Liver (tissue), 8 donors: ENCODE measurements at regions not wholly inside any gene's neighbourhood (a gene's known extent, or its start where the extent isn't known, plus 50 kb on each side); places are given as distances from the start of the nearest gene placed in this dataset.

Source experiments
- DNase-seq: peaks from one replicate; pipeline ENCODE4 v3.0.0-alpha.2; 2017; ENCODE audit warnings: low spot score
- H3K27ac ChIP-seq, 2 donors: one replicate each; pipeline ENCODE4 v1.7.0; 2013; ENCODE audit warnings: inconsistent platforms in 2 of 2, low read length in 2 of 2, control low read depth in 1 of 2, low read depth in 1 of 2, mild to moderate bottlenecking in 1 of 2
- H3K27me3 ChIP-seq, 4 donors: one replicate each; pipeline versions ENCODE4 v1.6.1 to v1.7.0; 2013; ENCODE audit warnings: low read length in 3 of 4, inconsistent platforms in 1 of 4, mild to moderate bottlenecking in 1 of 4, moderate library complexity in 1 of 4; ENCODE audit not compliant: control insufficient read depth in 4 of 4, insufficient read depth in 4 of 4
- H3K36me3 ChIP-seq, 4 donors: one replicate each; pipeline versions ENCODE4 v1.6.1 to v1.7.0; 2013; ENCODE audit warnings: low read length in 3 of 4, mild to moderate bottlenecking in 3 of 4, low read depth in 1 of 4, moderate library complexity in 1 of 4; ENCODE audit not compliant: control insufficient read depth in 4 of 4, insufficient read depth in 3 of 4
- H3K4me1 ChIP-seq, 4 donors: one replicate each; pipeline versions ENCODE4 v1.6.1 to v1.7.0; 2013; ENCODE audit warnings: low read length in 3 of 4, mild to moderate bottlenecking in 3 of 4, moderate library complexity in 1 of 4; ENCODE audit not compliant: control insufficient read depth in 4 of 4, insufficient read depth in 4 of 4
- H3K4me3 ChIP-seq, 3 donors: one replicate each; pipeline versions ENCODE4 v1.6.1 to v1.7.0; 2013; ENCODE audit warnings: low read length in 3 of 3, control low read depth in 1 of 3, low read depth in 1 of 3, mild to moderate bottlenecking in 1 of 3
- H3K9ac ChIP-seq, 2 donors: one replicate each; pipeline ENCODE4 v1.7.0; 2013; ENCODE audit warnings: low read length in 2 of 2, mild to moderate bottlenecking in 2 of 2, moderate library complexity in 2 of 2, control low read depth in 1 of 2, low read depth in 1 of 2
- H3K9me3 ChIP-seq, 4 donors: one replicate each; pipeline versions ENCODE4 v1.6.1 to v1.7.0; 2013; ENCODE audit warnings: low read length in 3 of 4; ENCODE audit not compliant: control insufficient read depth in 4 of 4
- ATF3 ChIP-seq: IDR thresholded peaks from 2 replicates; pipeline ENCODE4 v1.6.1; 2016; ENCODE audit warnings: antibody characterized with exemption
- CTCF ChIP-seq: fragments of 150-350 bp; IDR thresholded peaks from 2 replicates; pipeline ENCODE4 v1.5.1; 2017; ENCODE audit warnings: improper control_type of control experiment, low read depth, low read length; ENCODE audit not compliant: missing input control
- EGR1 ChIP-seq, 2 donors: IDR thresholded peaks; 2 replicates each; pipeline ENCODE4 v1.6.1; 2016 to 2018; ENCODE audit warnings: antibody characterized with exemption in 2 of 2, low read depth in 2 of 2
- FOXA1 ChIP-seq: IDR thresholded peaks from 2 replicates; pipeline ENCODE4 v1.6.1; 2016; ENCODE audit warnings: antibody characterized with exemption
- FOXA2 ChIP-seq: IDR thresholded peaks from 2 replicates; pipeline ENCODE4 v1.6.1; 2016; ENCODE audit warnings: antibody characterized with exemption
- GABPA ChIP-seq, 2 donors: IDR thresholded peaks in 1 of 2; conservative IDR thresholded peaks in 1 of 2; 2 replicates each; pipeline ENCODE4 v1.6.1; 2016; ENCODE audit warnings: antibody characterized with exemption in 2 of 2, mild to moderate bottlenecking in 1 of 2, moderate library complexity in 1 of 2
- HNF4A ChIP-seq, 2 donors: conservative IDR thresholded peaks; 2 replicates each; pipeline ENCODE4 v1.6.1; 2016; ENCODE audit warnings: antibody characterized with exemption in 2 of 2, mild to moderate bottlenecking in 2 of 2
- HNF4G ChIP-seq: IDR thresholded peaks from 2 replicates; pipeline ENCODE4 v1.6.1; 2016; ENCODE audit warnings: antibody characterized with exemption
- JUND ChIP-seq, 2 donors: IDR thresholded peaks; 2 replicates each; pipeline ENCODE4 v1.6.1; 2016; ENCODE audit warnings: antibody characterized with exemption in 2 of 2
- MAX ChIP-seq: IDR thresholded peaks from 2 replicates; pipeline ENCODE4 v1.6.1; 2016; ENCODE audit warnings: antibody characterized with exemption
- NR2F2 ChIP-seq: IDR thresholded peaks from 2 replicates; pipeline ENCODE4 v1.6.1; 2016; ENCODE audit warnings: antibody characterized with exemption
- RAD21 ChIP-seq, 2 donors: IDR thresholded peaks; 2 replicates each; pipeline ENCODE4 v1.6.1; 2016; ENCODE audit warnings: antibody characterized with exemption in 2 of 2, mild to moderate bottlenecking in 2 of 2
- REST ChIP-seq: IDR thresholded peaks from 2 replicates; pipeline ENCODE4 v1.6.1; 2016; ENCODE audit warnings: antibody characterized with exemption, mild to moderate bottlenecking
- RXRA ChIP-seq, 2 donors: IDR thresholded peaks; 2 replicates each; pipeline ENCODE4 v1.6.1; 2017 to 2018; ENCODE audit warnings: antibody characterized with exemption in 2 of 2, mild to moderate bottlenecking in 1 of 2
- SP1 ChIP-seq: IDR thresholded peaks from 2 replicates; pipeline ENCODE4 v1.6.1; 2018; ENCODE audit warnings: antibody characterized with exemption, mild to moderate bottlenecking
- TAF1 ChIP-seq: conservative IDR thresholded peaks from 2 replicates; pipeline ENCODE4 v1.6.1; 2016; ENCODE audit warnings: antibody characterized with exemption, mild to moderate bottlenecking
- YY1 ChIP-seq: IDR thresholded peaks from 2 replicates; pipeline ENCODE4 v1.6.1; 2016; ENCODE audit warnings: antibody characterized with exemption, mild to moderate bottlenecking
- ZBTB33 ChIP-seq: IDR thresholded peaks from 2 replicates; pipeline ENCODE4 v1.6.1; 2016; ENCODE audit warnings: antibody characterized with exemption
- WGBS: extraction: QIAGEN DNeasy Blood & Tissue Kit; methylation state at CpG from one replicate; pipeline ENCODE4 v1.1.7; 2013; 5-methylcytosine and 5-hydroxymethylcytosine counted together
- donor health status: healthy.
- donor health status: healthy.
- donor health status: healthy.
- donor health status: healthy.
- donor health status: healthy.

- H3K4me3 ChIP-seq, result no peak overlapping the region
- no peaks in the 10 kb centered on the region for H3K27me3 ChIP-seq
- 70% methylated on average over 2 of the region's 2 CpGs for WGBS
- no peak overlapping the region for H3K27ac ChIP-seq
- H3K36me3 ChIP-seq, result no peaks in the 10 kb centered on the region
- peaks cover 0 to 3% (median 0%) of the 10 kb centered on the region in 4 donors for H3K9me3 ChIP-seq
- H3K4me1 ChIP-seq, result no peaks in the 10 kb centered on the region
- TF ChIP-seq FOXA2, result no peak
- TF ChIP-seq YY1, result no peak
- no peak for TF ChIP-seq HNF4G
- no peak for TF ChIP-seq HNF4A (conservative IDR thresholded peaks at IDR 0.05)
- no peak for TF ChIP-seq MAX
- no peak for TF ChIP-seq RXRA (IDR thresholded peaks at IDR 0.05)
- no peak for TF ChIP-seq JUND (IDR thresholded peaks at IDR 0.05)
- no peak for TF ChIP-seq EGR1 (IDR thresholded peaks at IDR 0.05; ENCODE audit: low read depth in 2 of 2)
- TF ChIP-seq FOXA1, result no peak
- no peak for TF ChIP-seq TAF1
- no peak for TF ChIP-seq NR2F2
- TF ChIP-seq SP1, result no peak
- no peak for TF ChIP-seq CTCF
- TF ChIP-seq GABPA (IDR thresholded peaks at IDR 0.05 in 1 of 2, conservative IDR thresholded peaks at IDR 0.05 in 1 of 2), result no peak
- no peak for TF ChIP-seq ZBTB33
- TF ChIP-seq RAD21 (IDR thresholded peaks at IDR 0.05), result no peak
- TF ChIP-seq REST, result no peak
- no peak overlapping the region for H3K9ac ChIP-seq
- DNase-seq, result no peak
Observed at GRCh38 chr7:145899938-145900337, 216.7 kb upstream of the CNTNAP2 start.

- peaks cover 0 to 3% (median 0%) of the 10 kb centered on the region in 4 donors for H3K9me3 ChIP-seq
- H3K27me3 ChIP-seq, result no peaks in the 10 kb centered on the region
- H3K36me3 ChIP-seq, result no peaks in the 10 kb centered on the region
- H3K27ac ChIP-seq, result no peak overlapping the region
- no peaks in the 10 kb centered on the region for H3K4me1 ChIP-seq
- H3K4me3 ChIP-seq, result no peak overlapping the region
- 70% methylated on average over 4 of the region's 4 CpGs for WGBS
- DNase-seq, result no peak
- no peak overlapping the region for H3K9ac ChIP-seq
- TF ChIP-seq MAX, result no peak
- TF ChIP-seq TAF1, result no peak
- no peak for TF ChIP-seq REST
- TF ChIP-seq FOXA2, result no peak
- no peak for TF ChIP-seq JUND (IDR thresholded peaks at IDR 0.05)
- TF ChIP-seq HNF4A (conservative IDR thresholded peaks at IDR 0.05), result no peak
- TF ChIP-seq FOXA1, result no peak
- no peak for TF ChIP-seq EGR1 (IDR thresholded peaks at IDR 0.05; ENCODE audit: low read depth in 2 of 2)
- no peak for TF ChIP-seq HNF4G
- TF ChIP-seq SP1, result no peak
- TF ChIP-seq YY1, result no peak
- TF ChIP-seq RAD21 (IDR thresholded peaks at IDR 0.05), result no peak
- TF ChIP-seq NR2F2, result no peak
- TF ChIP-seq GABPA (IDR thresholded peaks at IDR 0.05 in 1 of 2, conservative IDR thresholded peaks at IDR 0.05 in 1 of 2), result no peak
- TF ChIP-seq ATF3, result no peak
Observed at GRCh38 chr7:145893925-145894535, 222.6 kb upstream of the CNTNAP2 start.
